AG04450 (cell line): ENCODE measurements at regions not wholly inside any gene's neighbourhood (a gene's known extent, or its start where the extent isn't known, plus 50 kb on each side); places are given as distances from the start of the nearest gene placed in this dataset.

Experiments used
- CTCF ChIA-PET: fragments of 300-600, 350-600 bp; formaldehyde crosslinking; extraction: SDS; loops from one replicate; lab custom pipeline; 2022; ENCODE audit warnings: antibody characterized with exemption, inconsistent platforms; lab: Charles Lee
- POLR2A ChIA-PET: fragments of 350-600 bp; formaldehyde crosslinking; extraction: SDS; loops from one replicate; lab custom pipeline; 2021; ENCODE audit warnings: antibody characterized with exemption, inconsistent platforms; lab: Yijun Ruan, JAX
- DNase-seq: peaks from one replicate; pipeline ENCODE4 v3.0.0-alpha.2; 2011; ENCODE audit warnings: low read depth, low spot score
- H3K27ac ChIP-seq: one replicate; pipeline ENCODE4 v1.5.1; 2012; ENCODE audit warnings: low read depth, low read length, control low read depth
- H3K27me3 ChIP-seq: one replicate; pipeline ENCODE4 v1.6.0; 2012; ENCODE audit warnings: low read length; ENCODE audit not compliant: control insufficient read depth, insufficient read depth
- H3K4me3 ChIP-seq: 2 replicates; pipeline ENCODE4 v1.5.1; 2011; ENCODE audit warnings: mild to moderate bottlenecking, low read depth, low read length, control low read depth
- H3K9me3 ChIP-seq: 2 replicates; pipeline ENCODE4 v1.5.1; 2012; ENCODE audit warnings: low read length; ENCODE audit not compliant: control insufficient read depth, insufficient read depth
- TF ChIP-seq, protein P1 (sequence below): IDR thresholded peaks from 2 replicates; pipeline ENCODE4 v1.5.1; 2011; ENCODE audit warnings: low read depth, low read length, control low read depth, inconsistent platforms

DNA sequence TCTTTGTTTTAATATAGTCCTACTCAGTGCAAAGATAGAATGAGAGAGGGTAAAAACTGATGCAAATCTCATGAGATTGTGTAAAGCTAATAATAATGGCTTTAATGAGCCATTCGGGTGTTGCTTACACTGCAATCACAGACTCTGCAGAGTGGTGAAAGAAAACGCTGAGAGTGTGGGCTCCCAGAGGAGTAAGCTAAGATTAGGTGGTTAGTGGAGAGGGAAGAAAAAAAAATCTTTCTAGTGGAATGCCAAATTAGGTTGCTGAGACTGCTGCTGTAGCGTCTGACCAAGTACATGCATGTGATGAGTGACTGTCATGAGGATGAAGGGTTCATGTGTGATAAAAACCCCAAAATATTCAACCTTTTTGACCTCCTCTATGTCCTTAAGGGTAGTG is 645.9 kb upstream of the ADGRL4 start:
- POLR2A ChIA-PET, result no interaction called here
- TF ChIP-seq, protein P1, sequence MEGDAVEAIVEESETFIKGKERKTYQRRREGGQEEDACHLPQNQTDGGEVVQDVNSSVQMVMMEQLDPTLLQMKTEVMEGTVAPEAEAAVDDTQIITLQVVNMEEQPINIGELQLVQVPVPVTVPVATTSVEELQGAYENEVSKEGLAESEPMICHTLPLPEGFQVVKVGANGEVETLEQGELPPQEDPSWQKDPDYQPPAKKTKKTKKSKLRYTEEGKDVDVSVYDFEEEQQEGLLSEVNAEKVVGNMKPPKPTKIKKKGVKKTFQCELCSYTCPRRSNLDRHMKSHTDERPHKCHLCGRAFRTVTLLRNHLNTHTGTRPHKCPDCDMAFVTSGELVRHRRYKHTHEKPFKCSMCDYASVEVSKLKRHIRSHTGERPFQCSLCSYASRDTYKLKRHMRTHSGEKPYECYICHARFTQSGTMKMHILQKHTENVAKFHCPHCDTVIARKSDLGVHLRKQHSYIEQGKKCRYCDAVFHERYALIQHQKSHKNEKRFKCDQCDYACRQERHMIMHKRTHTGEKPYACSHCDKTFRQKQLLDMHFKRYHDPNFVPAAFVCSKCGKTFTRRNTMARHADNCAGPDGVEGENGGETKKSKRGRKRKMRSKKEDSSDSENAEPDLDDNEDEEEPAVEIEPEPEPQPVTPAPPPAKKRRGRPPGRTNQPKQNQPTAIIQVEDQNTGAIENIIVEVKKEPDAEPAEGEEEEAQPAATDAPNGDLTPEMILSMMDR, result no peak

DNA sequence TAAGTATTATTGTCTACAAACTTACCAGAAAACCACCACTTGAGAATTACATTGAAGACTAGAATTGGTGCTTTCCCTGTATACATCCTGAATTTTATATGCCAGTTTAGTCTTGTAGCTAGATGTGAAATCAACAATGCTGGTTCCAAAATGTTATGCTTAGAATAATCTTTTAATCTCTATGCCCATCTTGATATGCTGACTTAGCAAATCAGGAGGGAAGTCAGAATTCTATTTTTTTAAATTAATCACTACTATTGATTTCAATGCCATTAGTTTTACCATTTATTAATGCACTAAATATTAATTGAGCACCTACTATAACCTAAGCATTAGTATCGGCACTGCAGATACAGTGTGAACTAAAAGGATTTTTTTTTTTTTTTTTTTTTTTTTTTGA is 641.6 kb upstream of the ADGRL4 start:
- Histone ChIP-seq H3K27me3 (no peaks in the 10 kb centered on the region), H3K4me3 (no peak overlapping the region), H3K9me3 (no peaks in the 10 kb centered on the region), H3K27ac (no peak overlapping the region)
- POLR2A ChIA-PET, result no interaction called here
- CTCF ChIA-PET, result no interaction called here
- TF ChIP-seq, protein P1, result no peak
- DNase-seq, result no peak

More for the DNA sequence above, 645.9 kb upstream of the ADGRL4 start:
- no peaks in the 10 kb centered on the region for H3K9me3 ChIP-seq
- no peak for DNase-seq
- H3K27me3 ChIP-seq, result no peaks in the 10 kb centered on the region
- H3K27ac ChIP-seq, result no peak overlapping the region
- no peak overlapping the region for H3K4me3 ChIP-seq
- CTCF ChIA-PET, result no interaction called here

DNA sequence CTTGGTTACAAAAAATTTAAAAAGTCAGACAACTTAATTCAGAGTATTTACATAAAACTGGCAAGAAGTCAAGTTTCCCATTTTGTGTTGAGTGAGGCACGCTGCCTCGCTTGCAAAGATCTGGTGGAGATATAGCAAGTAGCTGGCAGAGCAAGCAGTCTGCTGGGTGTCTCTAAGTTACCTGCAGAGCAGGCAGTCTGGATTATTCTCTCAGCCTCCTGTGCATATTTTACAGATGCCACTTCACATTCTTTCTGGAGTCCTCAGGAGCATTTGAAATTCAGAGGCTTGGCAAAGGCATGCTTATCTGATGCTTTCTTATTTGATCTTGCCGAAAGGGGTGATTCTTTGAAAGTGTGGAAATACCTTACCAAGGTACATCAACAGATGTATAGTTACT is 640.4 kb upstream of the ADGRL4 start:
- H3K4me3 ChIP-seq, result no peak overlapping the region
- POLR2A ChIA-PET, result no interaction called here
- H3K27me3 ChIP-seq, result no peaks in the 10 kb centered on the region
- no peak overlapping the region for H3K27ac ChIP-seq
- TF ChIP-seq, protein P1, result no peak
- CTCF ChIA-PET, result no interaction called here
- DNase-seq, result no peak
- H3K9me3 ChIP-seq, result no peaks in the 10 kb centered on the region

DNA sequence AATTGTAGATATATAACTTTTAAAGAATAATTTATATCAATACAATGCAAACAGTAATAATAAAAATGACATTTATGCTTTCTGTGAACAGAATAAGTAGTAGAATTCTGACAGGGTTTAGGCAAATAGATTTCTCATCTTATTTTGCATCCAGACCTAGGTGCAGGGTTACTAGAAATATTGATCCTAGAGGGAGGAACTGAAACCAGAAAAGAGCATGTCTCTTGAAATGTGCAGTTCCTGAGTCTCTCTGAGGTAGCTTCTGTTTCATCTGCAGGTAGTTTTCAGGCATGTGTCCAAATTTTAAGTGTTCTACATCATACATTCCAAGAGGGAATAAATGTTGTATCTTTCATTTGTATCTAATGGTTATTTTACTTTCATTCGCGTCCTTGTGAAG is 631.9 kb upstream of the ADGRL4 start:
- TF ChIP-seq, protein P1, result no peak
- Histone ChIP-seq H3K27ac (no peak overlapping the region), H3K4me3 (no peak overlapping the region), H3K27me3 (no peaks in the 10 kb centered on the region), H3K9me3 (no peaks in the 10 kb centered on the region)
- ChIA-PET POLR2A (no interaction called here), CTCF (no interaction called here)
- DNase-seq, result no peak

DNA sequence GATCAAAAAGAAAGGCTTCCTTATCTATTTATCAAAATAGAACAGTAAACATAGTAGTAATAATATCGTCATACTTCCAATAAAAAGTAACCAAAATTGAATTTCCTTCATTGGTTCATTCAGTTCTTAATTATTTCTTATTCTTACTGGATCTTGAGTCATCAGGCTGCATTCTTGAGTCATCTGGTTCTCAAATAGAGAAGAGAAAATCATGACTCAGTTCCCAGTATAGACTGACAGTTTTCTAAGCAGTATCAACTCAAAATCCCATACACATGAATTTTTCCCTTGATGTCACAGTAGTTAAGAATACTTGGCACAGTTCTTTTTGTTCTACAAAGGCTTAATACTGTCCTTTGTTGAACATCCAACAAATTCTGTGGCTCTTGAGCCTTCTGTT is 626.9 kb upstream of the ADGRL4 start:
- Histone ChIP-seq H3K9me3 (no peaks in the 10 kb centered on the region), H3K4me3 (no peak overlapping the region), H3K27ac (no peak overlapping the region), H3K27me3 (no peaks in the 10 kb centered on the region)
- DNase-seq, result peak; percentile 23
- ChIA-PET POLR2A (no interaction called here), CTCF (no interaction called here)
- TF ChIP-seq, protein P1, result no peak
